Posterior vena cava (tissue), 2 donors: ENCODE measurements at regions not wholly inside any gene's neighbourhood (a gene's known extent, or its start where the extent isn't known, plus 50 kb on each side); places are given as distances from the start of the nearest gene placed in this dataset.
"Not testable (repeated sequence)": the region's sequence is repeated elsewhere in the genome, so short reads cannot be mapped to it uniquely, and the experiment has no call there.

Experiments
- DNase-seq: peaks from one replicate; pipeline ENCODE4 v3.0.0-alpha.2; 2020; ENCODE audit warnings: low spot score
- intact Hi-C, 2 donors: fragments of 100-400 bp; cut with DNase I; formaldehyde crosslinking; loops; one replicate each; pipeline versions ENCODE4 v1.14.1 to v1.14.2; 2022 to 2023
- donor health status: DM: yes; HTN: yes; CAD: no.
- donor health status: DM: yes; HTN: yes; CAD: no.

DNA sequence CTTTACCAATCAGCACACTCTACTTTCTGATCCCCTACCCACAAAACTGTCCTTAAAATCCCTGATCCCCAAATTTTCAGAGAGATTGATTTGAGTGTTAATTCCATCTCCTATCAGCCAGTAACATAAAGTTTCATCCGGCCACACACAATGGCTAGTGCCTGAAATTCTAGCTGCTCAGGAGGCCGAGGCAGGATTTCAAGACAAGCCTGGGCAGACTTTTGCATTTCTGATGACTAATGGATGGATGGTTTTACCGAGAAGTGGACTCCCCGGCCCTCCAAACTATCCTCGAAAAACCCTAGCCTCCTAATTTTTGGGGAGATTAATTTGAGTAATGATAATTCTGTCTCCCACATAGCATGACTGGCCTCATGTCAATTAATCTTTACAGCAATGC is 269.8 kb upstream of the POU1F1 start:
- no peak for DNase-seq
- intact Hi-C loops: no loop called here

DNA sequence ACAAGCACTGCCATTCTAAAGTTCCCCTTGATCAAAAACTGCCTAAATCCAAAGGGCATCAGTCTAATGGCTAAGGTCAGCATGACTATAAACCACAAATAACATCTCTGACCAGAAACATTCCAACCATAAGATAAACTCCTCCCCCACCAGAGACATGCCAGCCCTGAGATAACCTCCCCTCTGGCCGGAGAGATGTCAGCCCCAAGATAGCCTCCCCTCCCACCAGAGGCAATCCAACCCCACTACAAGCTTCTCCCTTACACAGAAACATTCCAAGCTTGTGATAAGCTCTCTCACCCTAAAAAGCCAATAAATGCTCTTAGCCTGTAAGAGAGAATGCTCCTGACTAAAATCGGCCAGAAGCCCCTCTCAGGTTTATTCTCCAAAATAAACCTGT is 267.0 kb upstream of the POU1F1 start:
- intact Hi-C loops: not testable (repeated sequence)

DNA sequence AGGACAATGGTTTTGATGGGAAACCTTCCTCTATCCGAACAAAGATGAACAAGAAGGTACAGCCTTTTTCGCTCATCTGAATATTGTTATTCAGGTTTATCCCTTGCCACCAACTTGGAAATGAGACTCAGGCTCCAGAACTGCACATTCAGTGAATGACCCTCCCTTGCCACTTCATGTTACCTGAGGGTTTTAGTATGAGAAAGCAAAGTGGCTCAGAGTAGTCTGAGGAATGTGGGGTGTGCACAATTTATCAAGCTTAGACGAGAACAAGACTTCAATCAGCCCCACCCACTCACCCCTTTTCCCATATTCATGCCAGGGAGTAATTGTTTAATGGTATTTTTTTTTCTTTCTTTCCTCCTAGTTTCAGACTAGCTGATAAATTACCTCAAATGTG is 265.3 kb upstream of the POU1F1 start:
- intact Hi-C loops: no loop called here
- no peak for DNase-seq

More for the DNA sequence above, 267.0 kb upstream of the POU1F1 start:
- DNase-seq: not testable (repeated sequence)

DNA sequence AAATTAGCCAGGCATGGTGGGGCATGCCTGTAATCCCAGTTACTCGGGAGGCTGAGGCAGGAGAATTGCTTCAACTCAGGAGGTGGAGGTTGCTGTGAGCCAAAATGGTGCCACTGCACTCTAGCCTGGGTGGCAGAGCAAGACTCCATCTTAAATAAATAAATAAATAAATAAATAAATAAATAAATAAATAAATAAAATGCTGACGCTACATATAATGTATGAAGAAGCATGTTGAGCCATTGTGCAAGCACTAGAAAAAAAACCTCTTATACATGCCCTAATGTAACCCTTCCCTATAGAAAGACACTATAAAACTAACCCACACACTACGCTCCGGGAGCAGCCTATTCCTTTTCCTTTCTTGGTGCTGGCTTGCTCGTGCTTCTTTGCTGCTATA is 262.3 kb upstream of the POU1F1 start:
- intact Hi-C loops, DNase-seq: not testable (repeated sequence)

DNA sequence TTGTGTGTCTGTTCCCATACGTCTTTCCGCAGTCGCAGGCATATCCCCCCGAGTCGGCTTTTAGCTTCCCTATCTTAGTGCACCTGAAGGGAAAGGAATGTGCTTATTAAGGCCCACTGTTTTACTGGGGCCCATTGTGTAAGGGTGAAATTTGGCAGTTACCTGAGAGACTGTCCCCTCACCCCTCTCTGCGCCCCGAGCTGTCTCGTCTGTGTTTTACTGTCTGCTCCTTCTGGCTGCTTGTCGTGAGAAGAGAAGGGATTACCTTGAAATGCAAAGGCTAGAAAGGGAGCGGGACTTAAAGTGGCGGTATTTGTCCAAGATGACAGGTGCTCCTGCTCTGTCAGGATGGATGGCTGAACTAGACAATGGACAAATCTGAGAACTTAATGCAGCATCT is 233.0 kb upstream of the POU1F1 start:
- no peak for DNase-seq
- intact Hi-C loops: no loop called here

DNA sequence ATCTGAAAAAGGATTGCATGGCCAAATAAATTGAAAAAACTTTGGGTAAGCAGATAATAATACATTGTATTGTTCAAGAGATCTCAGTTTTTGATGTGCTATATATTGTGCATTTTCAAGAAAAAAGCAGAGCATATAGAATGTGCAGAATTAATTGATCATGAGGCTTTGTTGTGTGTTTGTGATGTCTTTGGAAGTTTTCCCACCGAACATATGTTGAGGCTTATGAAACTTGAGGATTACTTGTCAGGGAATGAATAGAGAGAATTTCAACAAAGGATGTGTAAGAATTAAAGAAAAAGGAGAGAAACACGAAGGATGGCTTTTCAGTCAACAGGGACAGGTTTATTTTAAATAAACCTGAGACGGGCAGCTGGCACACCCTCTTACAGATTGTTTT is 232.5 kb upstream of the POU1F1 start:
- no peak for DNase-seq
- intact Hi-C loops: no loop called here

DNA sequence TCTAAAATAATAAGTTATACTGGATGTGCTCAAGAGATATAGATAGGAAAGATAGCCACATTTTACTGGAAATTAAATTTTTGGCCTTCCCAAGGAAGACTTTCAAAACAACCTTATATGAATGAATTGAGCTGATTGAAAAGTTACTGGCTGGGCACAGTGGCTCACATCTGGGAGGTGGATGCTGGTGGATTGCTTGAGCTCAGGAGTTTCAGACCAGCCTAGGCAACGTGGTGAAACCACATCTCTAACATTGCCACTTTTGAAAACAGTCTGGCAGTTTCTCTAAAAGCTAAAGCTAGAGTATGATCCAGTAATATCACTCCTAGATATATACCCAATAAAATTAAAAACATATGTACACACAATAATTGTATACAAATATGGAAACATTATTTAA is 231.4 kb upstream of the POU1F1 start:
- intact Hi-C loops: no loop called here
- DNase-seq: no peak

DNA sequence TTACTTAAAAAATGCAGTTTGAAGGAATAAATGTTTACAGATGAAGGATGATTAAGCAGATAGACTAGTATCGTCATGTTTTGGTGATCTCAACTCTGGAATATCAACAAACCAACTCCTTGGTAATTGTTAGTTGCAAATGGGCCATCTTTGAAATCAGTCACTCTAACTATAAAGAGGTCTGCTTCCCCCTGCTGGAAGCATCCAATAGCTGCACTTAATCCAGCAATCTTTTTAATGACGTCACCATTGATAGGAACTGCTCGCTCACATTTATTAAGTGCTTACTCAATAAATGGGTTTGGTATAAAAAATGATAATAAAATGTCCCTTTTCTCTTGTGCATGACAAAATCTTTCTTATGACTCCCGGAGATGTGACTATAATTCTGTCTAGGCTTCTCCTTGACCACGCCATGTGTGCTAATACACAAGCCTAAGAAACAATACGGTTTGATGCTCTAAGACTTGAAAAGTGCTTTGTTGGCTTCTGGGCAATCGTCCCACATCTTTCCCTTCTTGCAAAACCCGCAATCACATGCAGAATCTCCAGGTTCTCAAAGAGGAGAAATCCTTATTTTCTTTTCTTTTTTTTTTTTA is 227.6 kb upstream of the POU1F1 start:
- intact Hi-C loops: no loop called here
- no peak for DNase-seq

DNA sequence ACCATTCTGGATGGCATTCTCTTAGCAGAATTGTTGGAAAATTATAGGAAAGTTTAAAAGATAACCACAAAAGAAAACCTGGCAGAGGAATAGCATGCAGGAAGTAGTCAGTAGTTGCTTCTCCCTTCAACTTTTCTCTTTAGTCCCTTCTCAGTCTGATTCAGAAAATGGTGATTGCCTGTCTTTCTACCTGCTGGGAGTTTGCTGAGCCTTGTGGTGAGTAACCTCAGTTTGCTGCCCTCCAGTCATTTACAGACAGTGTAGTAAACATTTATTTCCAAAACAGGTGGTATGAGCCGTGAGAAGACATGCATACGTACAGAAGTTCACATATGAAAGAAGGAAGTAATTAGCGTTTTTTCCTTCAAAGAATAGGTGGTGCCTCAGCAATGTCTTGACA is 224.7 kb upstream of the POU1F1 start:
- intact Hi-C loops: no loop called here
- DNase-seq: no peak

DNA sequence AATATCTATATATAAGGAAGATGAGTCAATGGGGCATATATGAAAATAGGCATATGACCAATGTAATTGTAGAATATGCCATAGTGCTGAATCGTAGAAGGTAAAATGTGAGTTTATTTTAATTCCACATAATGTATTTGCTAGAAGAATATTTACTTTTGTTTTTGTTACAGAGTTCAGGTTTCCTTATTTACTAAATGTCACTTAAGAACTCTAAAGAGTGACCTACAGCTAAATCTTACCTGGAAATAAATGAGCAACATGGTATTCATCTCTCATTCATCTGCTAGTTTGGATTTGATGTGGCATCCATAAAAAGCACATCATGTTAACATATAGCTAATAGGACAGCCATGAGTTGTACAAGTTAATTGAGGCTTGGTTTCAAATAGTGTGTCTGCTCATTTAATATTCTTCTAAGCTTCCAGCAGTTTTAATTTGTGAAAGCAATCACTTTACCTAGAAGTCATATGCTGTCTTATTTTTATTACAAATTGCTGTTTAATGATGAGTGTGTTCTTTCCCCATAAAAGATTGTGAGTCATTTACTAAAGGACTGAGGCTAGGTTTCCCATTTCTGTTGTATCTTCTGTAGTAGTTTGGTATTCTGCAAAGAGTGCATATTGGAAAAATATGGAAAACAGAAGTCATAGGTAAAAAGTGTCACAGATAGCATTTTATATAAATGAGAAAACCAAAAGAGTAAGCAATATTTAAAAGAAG is 222.1 kb upstream of the POU1F1 start:
- no peak for DNase-seq
- intact Hi-C loops: no loop called here

DNA sequence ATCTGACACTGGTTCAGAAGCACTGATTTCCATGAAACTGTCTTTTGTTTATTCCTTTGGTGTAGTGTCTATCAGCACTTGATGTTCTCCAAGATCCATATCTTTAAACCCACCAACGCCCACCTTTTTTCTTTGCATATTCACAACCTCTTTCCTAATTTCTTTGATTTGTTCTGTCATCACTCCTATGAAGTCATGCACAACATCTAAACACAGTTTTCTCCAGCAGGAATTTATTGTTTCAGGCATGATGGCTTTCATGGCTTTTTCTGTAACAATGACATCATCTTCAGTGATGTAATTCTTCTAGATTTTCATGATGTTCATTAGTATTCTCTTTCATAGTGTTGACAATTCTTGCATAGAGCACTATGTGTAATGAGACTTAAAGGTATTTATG is 219.6 kb upstream of the POU1F1 start:
- no peak for DNase-seq
- intact Hi-C loops: no loop called here

DNA sequence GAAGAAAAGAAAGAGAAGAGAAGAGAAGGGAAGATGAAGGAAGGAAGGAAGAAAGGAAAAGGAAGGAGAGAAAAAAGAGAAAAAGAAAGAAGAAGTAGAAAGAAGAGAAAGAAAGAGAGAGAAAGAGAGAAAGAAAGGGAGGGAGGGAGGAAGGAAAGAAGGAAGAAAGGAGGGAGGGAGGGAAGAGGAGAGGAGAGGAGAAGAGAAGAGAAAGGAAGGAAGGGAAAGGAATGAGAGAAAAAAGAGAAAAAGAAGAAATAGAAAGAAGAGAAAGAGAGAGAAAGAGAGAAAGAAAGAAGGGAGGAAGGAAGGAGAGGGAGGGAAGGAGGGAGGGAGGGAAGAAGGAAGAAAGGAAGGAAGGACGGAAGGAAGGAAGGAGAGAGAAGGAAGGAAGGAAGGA is 217.9 kb upstream of the POU1F1 start:
- no peak for DNase-seq
- intact Hi-C loops: no loop called here

DNA sequence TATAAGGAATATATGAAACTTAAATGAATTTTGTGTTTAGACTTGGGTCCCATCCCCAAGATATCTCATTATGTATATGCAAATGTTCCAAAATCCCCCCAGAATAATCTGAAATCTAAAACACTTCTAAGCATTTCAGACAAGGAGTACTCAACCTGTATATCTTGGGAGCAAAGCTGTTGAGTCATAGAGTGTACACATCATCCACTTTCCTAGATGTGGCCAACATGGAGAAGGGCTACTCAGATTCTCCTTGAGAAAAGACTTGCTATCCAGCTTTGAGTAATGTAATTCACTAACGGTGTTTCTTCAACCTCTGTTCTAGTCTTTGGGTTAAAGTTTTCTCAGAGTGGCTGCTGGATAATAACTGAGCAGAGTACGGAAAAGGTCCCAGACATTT is 215.5 kb upstream of the POU1F1 start:
- intact Hi-C loops: no loop called here
- no peak for DNase-seq

DNA sequence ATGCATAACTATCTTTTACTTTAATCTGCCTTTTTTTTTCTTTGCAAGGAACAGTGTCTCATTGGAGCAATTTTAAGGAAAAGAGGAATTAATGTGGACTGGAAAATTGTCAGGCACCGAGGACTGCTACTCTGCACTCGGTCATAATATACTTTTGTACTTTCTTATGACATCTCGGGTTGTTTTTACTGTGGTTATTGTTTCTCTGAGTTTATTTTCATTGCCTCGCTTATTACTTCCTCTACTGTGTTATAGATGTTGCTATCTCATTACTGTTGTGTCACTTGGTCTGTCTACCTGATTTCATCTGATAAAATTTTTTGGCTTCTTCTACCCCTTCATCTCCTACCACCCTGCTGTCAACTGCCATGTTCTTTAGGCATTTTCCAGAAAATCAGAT is 213.5 kb upstream of the POU1F1 start:
- DNase-seq: no peak
- intact Hi-C loops: no loop called here

DNA sequence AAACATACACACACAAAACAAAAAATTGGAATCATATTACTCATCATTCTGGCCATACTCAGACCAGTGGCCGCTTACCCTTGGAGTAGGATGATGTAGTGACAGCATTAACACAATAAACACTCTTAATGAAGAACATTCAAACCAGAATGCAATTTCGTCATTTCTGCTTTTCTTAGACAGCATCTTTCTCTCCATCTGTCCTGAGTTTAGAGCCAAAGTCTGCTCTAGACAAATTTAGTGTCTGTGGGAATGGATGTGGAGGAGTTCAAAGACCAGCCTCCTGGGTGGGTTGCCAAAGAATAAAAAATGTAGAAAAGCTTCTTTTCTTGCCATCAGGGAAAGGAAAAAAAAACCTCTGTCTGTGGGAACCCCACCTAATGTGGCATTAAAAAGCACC is 212.4 kb upstream of the POU1F1 start:
- no peak for DNase-seq
- intact Hi-C loops: no loop called here

DNA sequence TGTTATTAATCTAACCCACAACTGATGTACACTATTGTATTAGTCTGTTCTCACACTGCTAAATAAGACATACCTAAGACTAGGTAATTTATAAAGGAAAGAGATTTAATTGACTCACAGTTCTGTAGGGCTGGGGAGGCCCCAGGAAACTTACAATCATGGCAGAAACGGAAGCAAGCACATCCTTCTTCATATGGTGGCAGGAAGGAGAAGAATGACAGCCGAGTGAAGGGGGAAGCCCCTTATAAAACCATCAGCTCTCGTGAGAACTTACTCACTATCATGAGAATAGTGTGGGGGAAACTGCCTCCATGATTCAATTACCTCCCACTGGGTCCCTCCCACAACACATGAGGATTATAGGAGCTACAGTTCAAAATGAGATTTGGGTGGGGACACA is 210.3 kb upstream of the POU1F1 start:
- intact Hi-C loops, DNase-seq: not testable (repeated sequence)

DNA sequence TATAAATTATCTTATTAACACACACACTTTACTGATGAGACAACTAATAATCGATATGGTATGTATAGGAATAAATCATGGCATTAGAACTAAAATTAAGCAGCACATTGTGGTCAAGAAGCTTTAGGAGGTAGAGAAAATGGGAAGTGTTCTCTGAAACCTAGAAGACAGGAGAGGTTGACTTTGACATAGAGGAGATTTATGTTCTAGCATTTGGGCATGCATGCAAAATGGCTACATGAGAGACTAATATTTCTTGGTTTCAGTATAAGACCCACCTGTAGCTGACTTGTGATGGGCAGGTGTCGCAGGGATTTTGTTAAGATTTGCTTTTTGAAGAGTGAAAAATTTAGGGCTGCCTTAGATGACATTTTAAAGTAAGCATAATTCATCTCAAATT is 209.7 kb upstream of the POU1F1 start:
- no peak for DNase-seq

DNA sequence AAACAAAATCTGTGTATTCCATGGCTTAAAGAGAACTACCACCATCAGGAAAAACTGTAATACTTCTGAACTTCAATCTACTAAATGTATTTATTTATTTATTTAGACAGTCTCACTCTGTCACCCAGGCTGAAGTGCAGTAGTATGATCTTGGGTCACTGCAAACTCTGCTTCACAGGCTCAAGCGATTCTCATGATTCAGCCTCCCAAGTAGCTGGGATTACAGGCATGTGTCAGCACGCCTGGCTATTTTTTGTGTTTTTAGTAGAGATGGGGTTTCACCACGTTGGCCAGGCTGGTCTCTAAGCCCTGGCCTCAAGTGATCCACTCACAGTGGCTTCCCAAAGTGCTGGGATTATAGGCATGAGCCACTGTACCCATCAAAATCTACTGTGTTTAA is 202.3 kb upstream of the POU1F1 start:
- intact Hi-C loops: no loop called here

More for the DNA sequence above, 209.7 kb upstream of the POU1F1 start:
- intact Hi-C loops: no loop called here

DNA sequence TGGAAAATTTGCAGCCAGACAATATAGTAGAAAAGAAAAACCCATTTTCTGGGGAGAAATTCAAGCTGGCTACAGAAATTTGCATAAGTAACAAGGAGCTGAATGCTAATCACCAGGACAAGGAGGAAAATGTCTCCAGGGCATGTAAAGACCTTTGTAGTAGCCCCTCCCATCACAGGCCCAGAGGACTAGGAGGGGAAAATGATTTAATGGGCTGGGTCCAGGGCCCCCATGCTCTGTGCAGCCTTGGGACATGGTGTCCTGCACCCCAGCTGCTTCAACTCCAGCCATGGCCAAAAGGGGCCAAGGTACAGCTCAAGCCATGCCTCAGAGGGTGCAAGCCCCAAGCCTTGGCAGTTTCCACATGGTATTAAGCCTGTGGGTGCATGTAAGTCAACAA is 197.6 kb upstream of the POU1F1 start:
- no peak for DNase-seq
- intact Hi-C loops: no loop called here

More for the DNA sequence above, 202.3 kb upstream of the POU1F1 start:
- no peak for DNase-seq

DNA sequence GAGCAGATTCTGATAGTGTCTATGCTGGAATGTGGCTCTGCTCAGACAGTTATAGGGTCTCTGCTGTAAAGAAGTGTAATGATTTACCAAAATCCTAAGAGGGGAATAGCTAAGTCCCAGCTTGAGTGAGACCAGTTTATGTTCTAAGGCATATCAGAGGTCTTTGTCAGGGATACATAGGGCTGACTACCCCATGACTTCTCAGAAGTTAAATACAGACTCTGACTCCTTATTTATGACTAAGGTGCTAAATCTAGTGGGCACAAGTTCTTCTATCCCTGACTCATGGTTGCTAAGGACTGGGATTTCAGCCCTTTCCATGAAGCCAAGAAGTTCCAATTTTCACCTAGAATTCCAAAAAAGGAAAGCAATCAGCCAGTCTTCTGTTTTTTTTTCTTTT is 192.6 kb upstream of the POU1F1 start:
- no peak for DNase-seq
- intact Hi-C loops: no loop called here

DNA sequence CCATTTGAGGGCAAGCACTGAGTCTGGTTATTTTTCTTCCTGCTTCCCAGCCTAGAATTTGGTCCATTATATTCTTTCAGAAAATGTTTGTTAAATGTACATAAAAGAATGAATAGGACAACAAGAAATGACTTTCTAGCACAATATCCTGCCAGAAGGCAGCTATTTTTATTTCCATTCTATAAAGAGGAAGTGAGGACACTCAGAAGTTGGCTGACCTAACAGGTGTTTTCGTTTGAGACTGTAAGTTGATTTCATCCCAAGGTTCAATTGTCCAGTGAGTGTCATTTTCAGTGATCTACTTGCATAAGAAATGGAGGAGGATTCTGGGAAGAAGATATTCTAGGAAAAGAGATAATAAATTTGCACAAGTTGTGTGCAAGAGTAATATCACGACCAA is 191.9 kb upstream of the POU1F1 start:
- intact Hi-C loops: no loop called here
- no peak for DNase-seq
